GM23338 (cell line): ENCODE measurements at regions not wholly inside any gene's neighbourhood (a gene's known extent, or its start where the extent isn't known, plus 50 kb on each side); places are given as distances from the start of the nearest gene placed in this dataset.

ENCODE experiments used
- ATAC-seq: fragments of 200-7000 bp; cut with Tn5 transposase; 3 replicates; pipeline ENCODE4 v1.9.1; 2020
- DNase-seq: peaks from one replicate; pipeline ENCODE4 v3.0.0-alpha.2; 2015; ENCODE audit warnings: low spot score
- H2AFZ ChIP-seq: fragments of 200-600 bp; sonication (generic); 2 replicates; pipeline ENCODE4 v1.8.0; 2016; ENCODE audit warnings: antibody characterized with exemption, mild to moderate bottlenecking, moderate library complexity
- H3F3A ChIP-seq: fragments of 200-600 bp; sonication (generic); replicated peaks from 2 replicates; pipeline ENCODE4 v1.8.0; 2017; ENCODE audit warnings: antibody characterized with exemption, mixed run types, low read depth
- H3K27ac ChIP-seq: fragments of 200-600 bp; sonication (generic); 2 replicates; pipeline ENCODE4 v1.6.1; 2016; ENCODE audit warnings: low read depth
- H3K27me3 ChIP-seq: fragments of 200-600 bp; sonication (generic); 2 replicates; pipeline ENCODE4 v1.8.0; 2016; ENCODE audit warnings: mild to moderate bottlenecking, mixed run types, moderate library complexity; ENCODE audit not compliant: insufficient read depth
- H3K36me3 ChIP-seq: fragments of 200-600 bp; sonication (generic); 2 replicates; pipeline ENCODE4 v1.8.0; 2016; ENCODE audit warnings: mild to moderate bottlenecking; ENCODE audit not compliant: insufficient read depth
- H3K4me1 ChIP-seq: fragments of 200-600 bp; sonication (generic); 2 replicates; pipeline ENCODE4 v1.8.0; 2016; ENCODE audit warnings: mild to moderate bottlenecking, moderate library complexity; ENCODE audit not compliant: insufficient read depth
- H3K4me2 ChIP-seq: fragments of 200-600 bp; sonication (generic); 2 replicates; pipeline ENCODE4 v1.7.1; 2017; ENCODE audit warnings: mixed run types
- H3K4me3 ChIP-seq: fragments of 200-600 bp; sonication (generic); 2 replicates; pipeline ENCODE4 v1.6.1; 2016; ENCODE audit warnings: mixed run types
- H3K79me2 ChIP-seq: fragments of 200-600 bp; sonication (generic); replicated peaks from 2 replicates; pipeline ENCODE4 v1.8.0; 2017; ENCODE audit warnings: mild to moderate bottlenecking; ENCODE audit not compliant: insufficient read depth
- H3K9me2 ChIP-seq: fragments of 200-600 bp; sonication (generic); 2 replicates; pipeline ENCODE4 v1.8.0; 2017; ENCODE audit not compliant: insufficient read depth
- H4K20me1 ChIP-seq: fragments of 200-600 bp; sonication (generic); replicated peaks from 2 replicates; pipeline ENCODE4 v1.8.0; 2017; ENCODE audit warnings: mild to moderate bottlenecking; ENCODE audit not compliant: insufficient read depth
- H3K27ac Mint-ChIP-seq: 2 replicates; pipeline ENCODE4 v1.8.0; 2020; ENCODE audit warnings: inconsistent platforms, mild to moderate bottlenecking, moderate library complexity, mixed read lengths
- H3K27me3 Mint-ChIP-seq: 3 replicates; pipeline ENCODE4 v1.8.0; 2022; ENCODE audit warnings: low read depth, mild to moderate bottlenecking, moderate library complexity, mixed read lengths, inconsistent platforms; ENCODE audit not compliant: insufficient read depth, poor library complexity
- H3K36me3 Mint-ChIP-seq: 3 replicates; pipeline ENCODE4 v1.8.0; 2021; ENCODE audit warnings: low read depth, mild to moderate bottlenecking, inconsistent platforms, moderate library complexity, mixed read lengths
- H3K4me1 Mint-ChIP-seq: 3 replicates; pipeline ENCODE4 v1.8.0; 2020; ENCODE audit warnings: mild to moderate bottlenecking, inconsistent platforms, mixed read lengths
- H3K4me3 Mint-ChIP-seq: 3 replicates; pipeline ENCODE4 v1.8.0; 2021; ENCODE audit warnings: moderate library complexity, mild to moderate bottlenecking, inconsistent platforms, mixed read lengths
- H3K9me3 Mint-ChIP-seq: 3 replicates; pipeline ENCODE4 v1.8.0; 2020; ENCODE audit warnings: moderate library complexity, mild to moderate bottlenecking, inconsistent platforms, mixed read lengths
- CREB1 ChIP-seq: fragments of 250-450 bp; sonication (Bioruptor Pico); IDR thresholded peaks from 2 replicates; pipeline ENCODE4 v1.5.0; 2020; ENCODE audit warnings: low read depth, mild to moderate bottlenecking, moderate library complexity
- CTCF ChIP-seq, 2 experiments: fragments of 200-600 bp in 1 of 2; sonication (generic) in 1 of 2; conservative IDR thresholded peaks; 2 replicates each; pipeline versions ENCODE4 v1.5.1 to v1.6.1; 2016 to 2017; ENCODE audit warnings: antibody characterized with exemption in 2 of 2, low read depth in 2 of 2, mild to moderate bottlenecking in 2 of 2, moderate library complexity in 1 of 2
- ETS1 ChIP-seq: IDR thresholded peaks from 2 replicates; pipeline ENCODE4 v1.6.1; 2016; ENCODE audit warnings: antibody characterized with exemption
- EZH2 ChIP-seq: fragments of 200-600 bp; sonication (generic); IDR thresholded peaks from one replicate; pipeline ENCODE4 v1.8.0; 2017; ENCODE audit warnings: antibody characterized with exemption, mild to moderate bottlenecking, low read depth; ENCODE audit not compliant: unreplicated experiment
- EZH2phosphoT487 ChIP-seq: fragments of 200-600 bp; sonication (generic); IDR thresholded peaks from one replicate; pipeline ENCODE4 v1.8.1; 2018; ENCODE audit warnings: antibody characterized with exemption; ENCODE audit not compliant: unreplicated experiment
- JUNB ChIP-seq: IDR thresholded peaks from one replicate; pipeline ENCODE4 v1.6.1; 2016; ENCODE audit warnings: antibody characterized with exemption; ENCODE audit not compliant: unreplicated experiment
- POLR2AphosphoS5 ChIP-seq: IDR thresholded peaks from 2 replicates; pipeline ENCODE4 v1.6.1; 2016; ENCODE audit warnings: antibody characterized with exemption, low read depth
- STAT1 ChIP-seq: IDR thresholded peaks from one replicate; pipeline ENCODE4 v1.6.1; 2016; ENCODE audit warnings: antibody characterized with exemption; ENCODE audit not compliant: unreplicated experiment
- ZNF114 ChIP-seq: fragments of 250-450 bp; sonication (Bioruptor Pico); IDR thresholded peaks from 2 replicates; pipeline ENCODE4 v1.5.0; 2020; ENCODE audit warnings: mild to moderate bottlenecking, moderate library complexity
- ZNF331 ChIP-seq: fragments of 250-450 bp; sonication (Bioruptor Pico); IDR thresholded peaks from 2 replicates; pipeline ENCODE4 v1.5.0; 2020; ENCODE audit warnings: low read depth, mild to moderate bottlenecking, moderate library complexity
- ZNF462 ChIP-seq: fragments of 250-450 bp; sonication (Bioruptor Pico); IDR thresholded peaks from 2 replicates; pipeline ENCODE4 v1.5.0; 2020; ENCODE audit warnings: mild to moderate bottlenecking, moderate library complexity

- no peaks in the 10 kb centered on the region for H3K9me3 Mint-ChIP-seq
- no peaks in the 10 kb centered on the region for H3K79me2 ChIP-seq
- ATAC-seq (no peak), DNase-seq (no peak)
- H3K4me2 ChIP-seq, result no peak overlapping the region
- no peak overlapping the region for H3K4me3 ChIP-seq
- H3F3A ChIP-seq, result no peaks in the 10 kb centered on the region
- no peak overlapping the region for H2AFZ ChIP-seq
- H3K9me2 ChIP-seq, result no peaks in the 10 kb centered on the region
- H3K4me1 Mint-ChIP-seq, result peaks cover 35% of the 10 kb centered on the region
- peaks cover 35% of the 10 kb centered on the region for H3K4me1 ChIP-seq
- no peak overlapping the region for H3K4me3 Mint-ChIP-seq
- H4K20me1 ChIP-seq, result no peaks in the 10 kb centered on the region
- H3K27me3 ChIP-seq, result no peaks in the 10 kb centered on the region
- H3K27me3 Mint-ChIP-seq, result no peaks in the 10 kb centered on the region
- TF ChIP-seq JUNB, result no peak
- TF ChIP-seq CREB1, result no peak
- H3K27ac Mint-ChIP-seq, result no peak overlapping the region
- H3K27ac ChIP-seq, result no peak overlapping the region
- no peaks in the 10 kb centered on the region for H3K36me3 ChIP-seq
- H3K36me3 Mint-ChIP-seq, result peaks cover 3% of the 10 kb centered on the region; the same call in 1 of the 3 replicates
These were observed 146.2 kb upstream of the TLL1 start for GRCh38 chr4:165726831-165727230.

- Histone ChIP-seq H3K27ac (no peak overlapping the region), H4K20me1 (no peaks in the 10 kb centered on the region), H3K9me2 (peaks cover 19% of the 10 kb centered on the region; the same call in 1 of the 2 replicates), H2AFZ (no peak overlapping the region), H3K36me3 (no peaks in the 10 kb centered on the region), H3K4me1 (no peaks in the 10 kb centered on the region), H3K27me3 (no peaks in the 10 kb centered on the region), H3K4me2 (no peak overlapping the region), H3K4me3 (no peak overlapping the region), H3K79me2 (no peaks in the 10 kb centered on the region), H3F3A (no peaks in the 10 kb centered on the region)
- no peak for ATAC-seq
- Mint-ChIP-seq H3K4me3 (no peak overlapping the region), H3K4me1 (no peaks in the 10 kb centered on the region), H3K27ac (no peak overlapping the region), H3K9me3 (no peaks in the 10 kb centered on the region), H3K36me3 (no peaks in the 10 kb centered on the region), H3K27me3 (no peaks in the 10 kb centered on the region)
- no peak for DNase-seq
- TF ChIP-seq CREB1 (no peak), ETS1 (no peak), STAT1 (no peak), ZNF114 (CRISPR knock-in tag) (no peak), CTCF (conservative IDR thresholded peaks at IDR 0.05; ENCODE audit: low read depth in 2 of 2) (no peak), ZNF331 (no peak), EZH2phosphoT487 (no peak), ZNF462 (CRISPR knock-in tag) (no peak), POLR2AphosphoS5 (no peak), EZH2 (no peak)
These were observed 135.6 kb upstream of the TLL1 start for GRCh38 chr4:165737309-165737972.
